Loucy (cell line): ENCODE measurements at regions not wholly inside any gene's neighbourhood (a gene's known extent, or its start where the extent isn't known, plus 50 kb on each side); places are given as distances from the start of the nearest gene placed in this dataset.

Source experiments
- CTCF ChIP-seq: fragments of 200-600 bp; sonication (generic); conservative IDR thresholded peaks from 2 replicates; pipeline ENCODE4 v1.5.1; 2014; ENCODE audit warnings: mild to moderate bottlenecking, antibody characterized with exemption, low read length
- EZH2phosphoT487 ChIP-seq: fragments of 200-600 bp; IDR thresholded peaks from 2 replicates; pipeline ENCODE4 v1.6.1; 2018; ENCODE audit warnings: antibody characterized with exemption, mild to moderate bottlenecking, moderate library complexity, borderline replicate concordance

GRCh38 chr14:44854114-44854513 is 107.6 kb downstream of the KLHL28 start:
- TF ChIP-seq CTCF (no peak), EZH2phosphoT487 (no peak)
